HUES64 (cell line): ENCODE measurements at regions not wholly inside any gene's neighbourhood (a gene's known extent, or its start where the extent isn't known, plus 50 kb on each side); places are given as distances from the start of the nearest gene placed in this dataset.

Experiments
- H3K27ac ChIP-seq: 2 replicates; pipeline ENCODE4 v1.7.0; 2013; ENCODE audit warnings: low read depth, low read length, inconsistent platforms
- H3K27me3 ChIP-seq: 2 replicates; pipeline ENCODE4 v1.6.1; 2013; ENCODE audit warnings: mild to moderate bottlenecking, low read length; ENCODE audit not compliant: insufficient read depth
- H3K36me3 ChIP-seq: 2 replicates; pipeline ENCODE4 v1.6.1; 2013; ENCODE audit warnings: mild to moderate bottlenecking, low read length; ENCODE audit not compliant: insufficient read depth
- H3K4me1 ChIP-seq: 2 replicates; pipeline ENCODE4 v1.6.1; 2013; ENCODE audit warnings: mild to moderate bottlenecking, low read length, moderate library complexity; ENCODE audit not compliant: insufficient read depth
- H3K4me3 ChIP-seq: 2 replicates; pipeline ENCODE4 v1.5.1; 2013; ENCODE audit warnings: mild to moderate bottlenecking, low read length, moderate library complexity
- H3K9ac ChIP-seq: 2 replicates; pipeline ENCODE4 v1.6.1; 2013; ENCODE audit warnings: mild to moderate bottlenecking, low read depth, low read length
- H3K9me3 ChIP-seq: 2 replicates; pipeline ENCODE4 v1.6.1; 2013; ENCODE audit warnings: low read depth, low read length; ENCODE audit not compliant: insufficient read depth
- WGBS: fragments of 150-250, 120-280 bp; methylation state at CpG from one replicate; pipeline ENCODE4 v1.1.7; 2013; ENCODE audit warnings: missing lambda C conversion rate; 5-methylcytosine and 5-hydroxymethylcytosine counted together

GRCh38 chr11:97815667-97816066, 1205.1 kb upstream of the CNTN5 start:
- Histone ChIP-seq H3K9me3 (0 out of 2 replicates have a peak, but pooled peaks cover under 1% of the 10 kb centered on the region), H3K4me1 (no peaks in the 10 kb centered on the region), H3K4me3 (no peak overlapping the region), H3K9ac (no peak overlapping the region), H3K36me3 (no peaks in the 10 kb centered on the region), H3K27me3 (no peaks in the 10 kb centered on the region), H3K27ac (no peak overlapping the region)
- WGBS, result 98% methylated on average over 1 of the region's 1 CpG

- WGBS, result 83% methylated on average over 2 of the region's 4 CpGs
- no peak overlapping the region for H3K4me3 ChIP-seq
These were observed 1188.3 kb upstream of the CNTN5 start for GRCh38 chr11:97832451-97832850.

DNA sequence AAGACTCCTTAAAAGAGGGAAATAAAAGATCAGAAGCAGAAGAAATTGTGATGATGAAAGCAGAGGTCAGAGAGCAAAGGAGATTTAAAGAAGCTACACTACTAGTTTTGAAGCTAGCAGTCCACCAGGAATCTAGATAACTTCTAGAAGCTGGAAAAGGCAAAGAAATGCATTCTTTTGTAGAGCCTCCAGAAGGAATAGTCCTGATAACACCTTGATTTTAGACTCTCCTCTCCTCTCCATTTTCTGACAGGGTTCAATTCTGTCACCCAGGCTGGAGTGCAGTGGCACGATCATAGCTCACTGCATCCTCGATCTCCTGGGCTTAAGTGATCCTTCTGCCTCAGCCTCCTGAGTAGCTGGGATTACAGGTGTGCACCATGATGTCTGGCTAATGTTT, 1187.3 kb upstream of the CNTN5 start:
- no peaks in the 10 kb centered on the region for H3K27me3 ChIP-seq
- WGBS, result 94% methylated on average over 2 of the region's 2 CpGs
- H3K27ac ChIP-seq, result no peak overlapping the region
- no peaks in the 10 kb centered on the region for H3K36me3 ChIP-seq
- no peak overlapping the region for H3K4me3 ChIP-seq
- H3K4me1 ChIP-seq, result no peaks in the 10 kb centered on the region
- H3K9me3 ChIP-seq, result no peaks in the 10 kb centered on the region
- no peak overlapping the region for H3K9ac ChIP-seq

More at GRCh38 chr11:97832451-97832850, 1188.3 kb upstream of the CNTN5 start:
- Histone ChIP-seq H3K9ac (no peak overlapping the region), H3K9me3 (no peaks in the 10 kb centered on the region), H3K36me3 (no peaks in the 10 kb centered on the region), H3K4me1 (no peaks in the 10 kb centered on the region), H3K27me3 (no peaks in the 10 kb centered on the region), H3K27ac (no peak overlapping the region)

GRCh38 chr11:97844016-97844415, 1176.7 kb upstream of the CNTN5 start:
- H3K36me3 ChIP-seq, result no peaks in the 10 kb centered on the region
- H3K9me3 ChIP-seq, result no peaks in the 10 kb centered on the region
- H3K4me3 ChIP-seq, result no peak overlapping the region
- no peaks in the 10 kb centered on the region for H3K27me3 ChIP-seq
- H3K4me1 ChIP-seq, result no peaks in the 10 kb centered on the region
- H3K27ac ChIP-seq, result no peak overlapping the region
- no peak overlapping the region for H3K9ac ChIP-seq

GRCh38 chr11:97847730-97848129, 1173.0 kb upstream of the CNTN5 start:
- H3K9me3 ChIP-seq, result no peaks in the 10 kb centered on the region
- no peak overlapping the region for H3K4me3 ChIP-seq
- H3K27me3 ChIP-seq, result no peaks in the 10 kb centered on the region
- H3K9ac ChIP-seq, result no peak overlapping the region
- no peak overlapping the region for H3K27ac ChIP-seq
- peaks cover 12% of the 10 kb centered on the region for H3K4me1 ChIP-seq
- 96% methylated on average over 1 of the region's 1 CpG for WGBS
- H3K36me3 ChIP-seq, result no peaks in the 10 kb centered on the region

GRCh38 chr11:97850701-97851100, 1170.0 kb upstream of the CNTN5 start:
- Histone ChIP-seq H3K4me1 (peaks cover 25% of the 10 kb centered on the region), H3K4me3 (no peak overlapping the region), H3K27ac (no peak overlapping the region), H3K27me3 (no peaks in the 10 kb centered on the region), H3K36me3 (no peaks in the 10 kb centered on the region), H3K9me3 (no peaks in the 10 kb centered on the region), H3K9ac (no peak overlapping the region)
- WGBS, result 95% methylated on average over 1 of the region's 1 CpG

DNA sequence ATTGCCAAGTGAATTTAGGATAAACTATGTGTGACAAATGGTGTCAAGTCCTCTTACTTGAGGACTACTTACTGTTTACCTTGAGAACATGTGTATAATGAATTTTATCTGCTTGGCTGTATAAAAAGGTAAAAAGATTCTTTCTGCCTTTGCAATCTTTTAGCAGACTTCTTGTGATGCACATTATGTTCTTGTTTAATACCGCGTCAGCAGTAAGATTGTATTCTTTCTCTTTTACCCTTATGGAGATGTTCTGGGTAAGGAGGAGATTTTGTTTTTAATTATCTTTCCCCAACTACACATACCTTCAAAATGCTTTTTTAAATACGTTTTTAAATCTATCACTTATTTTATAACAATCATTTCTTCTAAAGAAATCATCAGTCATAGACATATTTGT, 1166.4 kb upstream of the CNTN5 start:
- H3K36me3 ChIP-seq, result no peaks in the 10 kb centered on the region
- peaks cover 5% of the 10 kb centered on the region; the same call in 1 of the 2 replicates for H3K27me3 ChIP-seq
- 88% methylated on average over 2 of the region's 3 CpGs for WGBS
- H3K9me3 ChIP-seq, result no peaks in the 10 kb centered on the region
- no peak overlapping the region for H3K27ac ChIP-seq
- H3K4me1 ChIP-seq, result peaks cover 46% of the 10 kb centered on the region
- H3K4me3 ChIP-seq, result no peak overlapping the region
- no peak overlapping the region for H3K9ac ChIP-seq

GRCh38 chr11:97854877-97855276, 1165.9 kb upstream of the CNTN5 start:
- 88% methylated on average over 7 of the region's 14 CpGs for WGBS
- H3K4me1 ChIP-seq, result peaks cover 40% of the 10 kb centered on the region
- no peak overlapping the region for H3K9ac ChIP-seq
- no peaks in the 10 kb centered on the region for H3K36me3 ChIP-seq
- H3K27me3 ChIP-seq, result peaks cover 5% of the 10 kb centered on the region; the same call in 1 of the 2 replicates
- no peaks in the 10 kb centered on the region for H3K9me3 ChIP-seq
- no peak overlapping the region for H3K4me3 ChIP-seq
- no peak overlapping the region for H3K27ac ChIP-seq

- no peak overlapping the region for H3K9ac ChIP-seq
- H3K4me3 ChIP-seq, result no peak overlapping the region
- 8% methylated on average over 1 of the region's 2 CpGs for WGBS
- peaks cover 5% of the 10 kb centered on the region; the same call in 1 of the 2 replicates for H3K27me3 ChIP-seq
- H3K9me3 ChIP-seq, result no peaks in the 10 kb centered on the region
- no peaks in the 10 kb centered on the region for H3K36me3 ChIP-seq
- H3K4me1 ChIP-seq, result peaks cover 34% of the 10 kb centered on the region
- H3K27ac ChIP-seq, result no peak overlapping the region
These were observed 1164.1 kb upstream of the CNTN5 start for GRCh38 chr11:97856666-97857065.

DNA sequence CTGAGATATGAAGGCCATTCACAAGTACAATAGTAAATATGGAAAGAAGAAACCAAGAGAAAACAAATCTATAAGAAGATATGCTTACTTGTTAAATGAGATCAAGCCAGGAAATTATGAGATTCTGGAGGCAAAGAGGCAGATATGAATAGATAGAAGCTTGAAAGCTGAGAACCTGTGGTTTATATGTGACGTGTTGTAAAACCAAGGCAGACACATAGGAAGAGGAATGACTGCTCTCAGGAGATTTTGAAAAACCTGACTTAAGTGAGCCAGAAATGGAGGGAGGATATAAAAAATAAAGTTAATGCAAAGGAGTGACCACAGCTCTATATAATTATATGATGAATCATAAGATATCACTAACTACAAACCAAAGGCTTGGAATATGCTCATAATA, 1160.5 kb upstream of the CNTN5 start:
- no peak overlapping the region for H3K9ac ChIP-seq
- no peak overlapping the region for H3K27ac ChIP-seq
- 91% methylated on average over 1 of the region's 1 CpG for WGBS
- H3K4me3 ChIP-seq, result no peak overlapping the region
- H3K36me3 ChIP-seq, result no peaks in the 10 kb centered on the region
- peaks cover 25% of the 10 kb centered on the region for H3K4me1 ChIP-seq
- H3K9me3 ChIP-seq, result peaks cover 8% of the 10 kb centered on the region; the same call in 1 of the 2 replicates
- peaks cover 5% of the 10 kb centered on the region; the same call in 1 of the 2 replicates for H3K27me3 ChIP-seq

GRCh38 chr11:97862021-97862420, 1158.7 kb upstream of the CNTN5 start:
- peaks cover 8% of the 10 kb centered on the region; the same call in 1 of the 2 replicates for H3K9me3 ChIP-seq
- WGBS, result 98% methylated on average over 3 of the region's 4 CpGs
- H3K9ac ChIP-seq, result no peak overlapping the region
- H3K4me3 ChIP-seq, result no peak overlapping the region
- no peak overlapping the region for H3K27ac ChIP-seq
- no peaks in the 10 kb centered on the region for H3K36me3 ChIP-seq
- H3K4me1 ChIP-seq, result peaks cover 9% of the 10 kb centered on the region
- H3K27me3 ChIP-seq, result peaks cover 5% of the 10 kb centered on the region; the same call in 1 of the 2 replicates

DNA sequence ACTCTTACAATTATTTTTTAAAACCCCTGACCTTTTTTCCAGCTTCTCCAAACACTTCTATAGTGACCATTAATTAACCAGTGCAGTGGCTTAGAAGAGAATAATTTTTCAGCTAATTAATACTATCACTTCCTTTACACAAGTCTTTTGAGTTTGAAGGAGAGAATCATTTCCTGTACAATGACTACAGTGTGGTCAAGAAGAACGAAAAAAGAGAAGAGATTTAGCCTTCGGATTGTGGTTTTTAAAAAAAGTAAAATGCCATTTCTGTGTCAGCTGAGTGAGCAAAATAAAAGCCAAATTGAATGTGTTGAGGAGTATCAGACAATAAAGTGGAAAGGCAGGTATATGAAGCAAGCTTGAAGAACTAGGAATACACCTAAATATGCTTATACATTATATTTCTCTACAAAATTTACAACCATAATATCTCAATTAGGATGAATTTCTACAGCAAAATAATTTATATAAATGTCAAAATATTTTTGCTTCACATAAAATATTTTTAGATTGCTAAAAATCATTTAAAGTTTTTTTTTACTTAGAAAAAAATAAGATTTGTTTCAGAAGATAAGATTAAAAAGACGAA, 1155.2 kb upstream of the CNTN5 start:
- Histone ChIP-seq H3K4me1 (no peaks in the 10 kb centered on the region), H3K36me3 (no peaks in the 10 kb centered on the region), H3K27ac (no peak overlapping the region), H3K4me3 (no peak overlapping the region), H3K9ac (no peak overlapping the region), H3K27me3 (no peaks in the 10 kb centered on the region), H3K9me3 (peaks cover 12% of the 10 kb centered on the region; the same call in 1 of the 2 replicates)
- 93% methylated on average over 2 of the region's 3 CpGs for WGBS
